Thyroid gland (tissue), 4 donors: ENCODE measurements at regions not wholly inside any gene's neighbourhood (a gene's known extent, or its start where the extent isn't known, plus 50 kb on each side); places are given as distances from the start of the nearest gene placed in this dataset.

Experiments used
- DNase-seq, 2 donors: peaks; one replicate each; pipeline ENCODE4 v3.0.0-alpha.2; 2019
- H3K27ac ChIP-seq, 3 donors: fragments of 200-600 bp; sonication (generic); 1 replicate in 2 of 3; 2 replicates in 1 of 3; pipeline ENCODE4 v1.5.1; 2016 to 2019; ENCODE audit warnings: mild to moderate bottlenecking in 1 of 3, moderate library complexity in 1 of 3
- H3K27me3 ChIP-seq: fragments of 200-600 bp; sonication (generic); one replicate; pipeline ENCODE4 v1.5.1; 2019
- H3K36me3 ChIP-seq, 2 donors: fragments of 200-600 bp; sonication (generic); one replicate each; pipeline ENCODE4 v1.5.1; 2016 to 2019
- H3K4me1 ChIP-seq, 2 donors: fragments of 200-600 bp; sonication (generic); one replicate each; pipeline ENCODE4 v1.5.1; 2017 to 2019
- H3K4me3 ChIP-seq, 3 donors: fragments of 200-600 bp; sonication (generic); replicated peaks in 1 of 3; 1 replicate in 2 of 3; 2 replicates in 1 of 3; pipeline ENCODE4 v1.5.1; 2016; ENCODE audit warnings: mild to moderate bottlenecking in 1 of 3
- H3K9me3 ChIP-seq: fragments of 200-600 bp; sonication (generic); one replicate; pipeline ENCODE4 v1.5.1; 2017
- CTCF ChIP-seq, 6 experiments: fragments of 200-600 bp in 3 of 6; fragments of 450-650 bp in 3 of 6; sonication (generic) in 3 of 6; IDR thresholded peaks; one replicate each; pipeline ENCODE4 v1.5.1; 2016 to 2019; ENCODE audit warnings: antibody characterized with exemption in 6 of 6, mild to moderate bottlenecking in 2 of 6, inconsistent platforms in 1 of 6, moderate library complexity in 1 of 6
- POLR2A ChIP-seq, 2 donors: fragments of 450-650 bp; IDR thresholded peaks; one replicate each; pipeline ENCODE4 v1.6.1; 2017; ENCODE audit warnings: antibody characterized with exemption in 2 of 2, mild to moderate bottlenecking in 2 of 2, moderate library complexity in 1 of 2
- WGBS, 2 donors: methylation state at CpG; one replicate each; pipeline ENCODE4 v1.1.5; 2017; 5-methylcytosine and 5-hydroxymethylcytosine counted together
- intact Hi-C: fragments of 100-400 bp; cut with DNase I; formaldehyde crosslinking; loops from one replicate; pipeline ENCODE4 v1.15.1; 2023

GRCh38 chr2:236762628-236763027 is 193.0 kb downstream of the ACKR3 start:
- intact Hi-C loops, result no loop called here
- H3K9me3 ChIP-seq, result no peaks in the 10 kb centered on the region
- no peak overlapping the region for H3K27ac ChIP-seq
- H3K4me1 ChIP-seq, result peaks cover 0 to 4% of the 10 kb centered on the region in 2 donors
- H3K36me3 ChIP-seq, result no peaks in the 10 kb centered on the region
- TF ChIP-seq POLR2A (IDR thresholded peaks at IDR 0.05) (no peak), CTCF (IDR thresholded peaks at IDR 0.05) (no peak)
- 93 to 94% methylated on average over 5 of the region's 5 CpGs for WGBS, 2 donors
- no peak overlapping the region for H3K4me3 ChIP-seq
- H3K27me3 ChIP-seq, result no peaks in the 10 kb centered on the region
- no peak for DNase-seq

GRCh38 chr2:236763857-236764256 is 194.2 kb downstream of the ACKR3 start:
- DNase-seq, result no peak
- no peaks in the 10 kb centered on the region for H3K4me1 ChIP-seq
- H3K27me3 ChIP-seq, result no peaks in the 10 kb centered on the region
- no peaks in the 10 kb centered on the region for H3K9me3 ChIP-seq
- intact Hi-C loops, result no loop called here
- 91 to 95% methylated on average over 6 of the region's 6 CpGs for WGBS, 2 donors
- H3K4me3 ChIP-seq, result no peak overlapping the region
- no peak overlapping the region for H3K27ac ChIP-seq
- no peaks in the 10 kb centered on the region for H3K36me3 ChIP-seq
- TF ChIP-seq POLR2A (IDR thresholded peaks at IDR 0.05), result no peak
- no peak for TF ChIP-seq CTCF (IDR thresholded peaks at IDR 0.05)

DNA sequence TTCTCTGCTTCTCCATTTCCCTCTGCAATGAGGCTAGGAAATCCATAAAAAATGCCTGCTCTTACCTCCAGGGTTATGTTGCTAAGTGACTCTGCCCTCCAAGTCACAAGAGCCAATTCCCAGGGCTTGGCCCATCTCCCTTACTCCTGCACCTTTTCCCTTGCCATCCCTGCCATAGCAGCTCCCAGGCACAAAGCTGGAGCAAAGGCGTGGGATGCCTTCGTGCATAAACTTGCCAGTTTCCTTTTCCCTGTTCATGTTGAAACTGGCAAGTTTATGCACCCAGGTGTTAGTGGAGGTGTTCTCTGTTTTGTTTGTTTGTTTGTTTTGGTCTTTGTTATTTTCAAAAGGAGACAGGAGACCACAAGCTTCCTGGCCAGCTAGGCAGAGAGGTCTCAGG is 195.1 kb downstream of the ACKR3 start:
- no peak for DNase-seq
- TF ChIP-seq POLR2A (IDR thresholded peaks at IDR 0.05) (no peak), CTCF (IDR thresholded peaks at IDR 0.05) (no peak)
- intact Hi-C loops, result no loop called here

DNA sequence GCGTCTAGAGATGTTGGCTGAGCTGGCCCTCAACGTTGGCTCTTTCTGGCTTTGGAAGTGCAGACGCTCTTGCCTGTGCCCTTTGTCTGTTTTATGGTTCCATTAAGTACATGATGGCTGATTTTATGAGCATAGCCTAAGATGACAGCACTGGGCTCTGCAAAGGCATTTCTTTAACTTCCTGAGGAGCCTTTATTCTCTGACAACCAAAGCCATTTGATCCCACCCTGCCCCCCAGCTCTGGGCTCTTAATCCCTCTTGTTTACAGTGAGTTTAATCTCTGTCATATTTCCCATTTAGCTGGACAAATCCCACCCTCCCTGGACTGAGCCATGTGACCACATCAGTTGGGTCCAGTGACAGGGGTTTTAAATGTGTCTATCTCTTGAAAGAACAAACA is 195.9 kb downstream of the ACKR3 start:
- Histone ChIP-seq H3K27ac (no peak overlapping the region), H3K27me3 (no peaks in the 10 kb centered on the region), H3K36me3 (no peaks in the 10 kb centered on the region), H3K9me3 (no peaks in the 10 kb centered on the region), H3K4me1 (no peaks in the 10 kb centered on the region), H3K4me3 (no peak overlapping the region)
- WGBS, 2 donors, result 58 to 61% methylated on average over 3 of the region's 3 CpGs
- TF ChIP-seq CTCF (IDR thresholded peaks at IDR 0.05) (no peak), POLR2A (IDR thresholded peaks at IDR 0.05) (no peak)
- intact Hi-C loops, result no loop called here
- DNase-seq, result no peak

More for the DNA sequence above, 195.1 kb downstream of the ACKR3 start:
- no peaks in the 10 kb centered on the region for H3K36me3 ChIP-seq
- H3K27ac ChIP-seq, result no peak overlapping the region
- no peaks in the 10 kb centered on the region for H3K9me3 ChIP-seq
- no peaks in the 10 kb centered on the region for H3K4me1 ChIP-seq
- H3K4me3 ChIP-seq, result no peak overlapping the region
- no peaks in the 10 kb centered on the region for H3K27me3 ChIP-seq
- WGBS, 2 donors, result 64 to 73% methylated on average over 2 of the region's 2 CpGs

GRCh38 chr2:236766850-236767249 is 197.2 kb downstream of the ACKR3 start:
- intact Hi-C loops, result no loop called here
- 99% methylated on average over 2 of the region's 2 CpGs for WGBS, 2 donors
- TF ChIP-seq POLR2A (IDR thresholded peaks at IDR 0.05) (no peak), CTCF (IDR thresholded peaks at IDR 0.05) (no peak)

More at GRCh38 chr2:236766850-236767249, 197.2 kb downstream of the ACKR3 start:
- Histone ChIP-seq H3K27me3 (no peaks in the 10 kb centered on the region), H3K4me3 (no peak overlapping the region), H3K4me1 (no peaks in the 10 kb centered on the region), H3K27ac (no peak overlapping the region), H3K36me3 (no peaks in the 10 kb centered on the region), H3K9me3 (no peaks in the 10 kb centered on the region)
- no peak for DNase-seq
